SU-DHL-6 (cell line): ENCODE measurements at regions not wholly inside any gene's neighbourhood (a gene's known extent, or its start where the extent isn't known, plus 50 kb on each side); places are given as distances from the start of the nearest gene placed in this dataset.

Experiments
- EZH2phosphoT487 ChIP-seq: fragments of 200-600 bp; sonication (generic), shearing (Covaris generic); conservative IDR thresholded peaks from 2 replicates; pipeline ENCODE4 v1.6.1; 2018; ENCODE audit warnings: mild to moderate bottlenecking, antibody characterized with exemption, low read length, moderate library complexity, mixed read lengths
- TF ChIP-seq, protein P1 (sequence below): fragments of 200-600 bp; sonication (generic); IDR thresholded peaks from one replicate; pipeline ENCODE4 v1.5.1; 2017; ENCODE audit warnings: antibody characterized with exemption, mild to moderate bottlenecking, low read length, moderate library complexity; ENCODE audit not compliant: insufficient read depth, poor library complexity, severe bottlenecking

DNA sequence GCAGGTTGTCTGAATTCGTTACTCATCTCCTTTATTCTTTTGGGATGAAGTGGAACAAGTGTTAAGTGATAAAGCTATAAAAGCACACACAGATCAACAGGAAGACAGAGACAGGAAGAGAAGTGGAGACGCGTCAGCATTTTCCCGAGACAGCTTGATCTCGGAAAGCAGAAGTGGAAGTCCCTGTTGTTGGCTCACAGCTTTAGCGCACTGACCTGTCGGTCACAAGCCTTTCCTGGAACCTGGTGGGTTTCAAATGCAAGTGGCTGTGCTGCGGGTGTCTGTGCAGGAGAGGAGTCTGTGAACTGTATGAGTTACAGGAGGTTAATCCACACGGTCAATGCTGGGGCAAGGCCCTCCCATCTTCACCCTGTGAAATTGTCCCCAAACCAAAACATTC is 116.6 kb upstream of the PELI1 start:
- TF ChIP-seq, protein P1, sequence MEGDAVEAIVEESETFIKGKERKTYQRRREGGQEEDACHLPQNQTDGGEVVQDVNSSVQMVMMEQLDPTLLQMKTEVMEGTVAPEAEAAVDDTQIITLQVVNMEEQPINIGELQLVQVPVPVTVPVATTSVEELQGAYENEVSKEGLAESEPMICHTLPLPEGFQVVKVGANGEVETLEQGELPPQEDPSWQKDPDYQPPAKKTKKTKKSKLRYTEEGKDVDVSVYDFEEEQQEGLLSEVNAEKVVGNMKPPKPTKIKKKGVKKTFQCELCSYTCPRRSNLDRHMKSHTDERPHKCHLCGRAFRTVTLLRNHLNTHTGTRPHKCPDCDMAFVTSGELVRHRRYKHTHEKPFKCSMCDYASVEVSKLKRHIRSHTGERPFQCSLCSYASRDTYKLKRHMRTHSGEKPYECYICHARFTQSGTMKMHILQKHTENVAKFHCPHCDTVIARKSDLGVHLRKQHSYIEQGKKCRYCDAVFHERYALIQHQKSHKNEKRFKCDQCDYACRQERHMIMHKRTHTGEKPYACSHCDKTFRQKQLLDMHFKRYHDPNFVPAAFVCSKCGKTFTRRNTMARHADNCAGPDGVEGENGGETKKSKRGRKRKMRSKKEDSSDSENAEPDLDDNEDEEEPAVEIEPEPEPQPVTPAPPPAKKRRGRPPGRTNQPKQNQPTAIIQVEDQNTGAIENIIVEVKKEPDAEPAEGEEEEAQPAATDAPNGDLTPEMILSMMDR, result no peak
- TF ChIP-seq EZH2phosphoT487, result no peak
